Rectal smooth muscle tissue (tissue), 1 donor: ENCODE measurements at regions not wholly inside any gene's neighbourhood (a gene's known extent, or its start where the extent isn't known, plus 50 kb on each side); places are given as distances from the start of the nearest gene placed in this dataset.

Source experiments
- H3K27ac ChIP-seq: one replicate; pipeline ENCODE4 v1.7.0; 2013; ENCODE audit warnings: low read depth, low read length, inconsistent platforms
- H3K27me3 ChIP-seq: one replicate; pipeline ENCODE4 v1.7.0; 2013; ENCODE audit warnings: low read length; ENCODE audit not compliant: control insufficient read depth, insufficient read depth
- H3K36me3 ChIP-seq: one replicate; pipeline ENCODE4 v1.7.0; 2013; ENCODE audit warnings: low read length; ENCODE audit not compliant: control insufficient read depth, insufficient read depth
- H3K4me1 ChIP-seq: one replicate; pipeline ENCODE4 v1.7.0; 2013; ENCODE audit warnings: low read length; ENCODE audit not compliant: control insufficient read depth, insufficient read depth
- H3K4me3 ChIP-seq: one replicate; pipeline ENCODE4 v1.7.0; 2013; ENCODE audit warnings: low read length
- H3K9ac ChIP-seq: one replicate; pipeline ENCODE4 v1.7.0; 2013; ENCODE audit warnings: low read length

- no peaks in the 10 kb centered on the region for H3K4me1 ChIP-seq
- no peak overlapping the region for H3K9ac ChIP-seq
- no peak overlapping the region for H3K27ac ChIP-seq
- no peak overlapping the region for H3K4me3 ChIP-seq
- H3K36me3 ChIP-seq = no peaks in the 10 kb centered on the region
- no peaks in the 10 kb centered on the region for H3K27me3 ChIP-seq
Observed at GRCh38 chr2:83068714-83069113, 1390.4 kb downstream of the SUCLG1 start.

- Histone ChIP-seq H3K4me1 (no peaks in the 10 kb centered on the region), H3K9ac (no peak overlapping the region), H3K36me3 (no peaks in the 10 kb centered on the region), H3K27ac (no peak overlapping the region), H3K27me3 (no peaks in the 10 kb centered on the region), H3K4me3 (no peak overlapping the region)
Observed at GRCh38 chr2:83067947-83068346, 1391.1 kb downstream of the SUCLG1 start.

- Histone ChIP-seq H3K27me3 (no peaks in the 10 kb centered on the region), H3K4me3 (no peak overlapping the region), H3K27ac (no peak overlapping the region), H3K9ac (no peak overlapping the region), H3K36me3 (no peaks in the 10 kb centered on the region), H3K4me1 (no peaks in the 10 kb centered on the region)
Observed at GRCh38 chr2:83063933-83064332, 1395.1 kb downstream of the SUCLG1 start.

DNA sequence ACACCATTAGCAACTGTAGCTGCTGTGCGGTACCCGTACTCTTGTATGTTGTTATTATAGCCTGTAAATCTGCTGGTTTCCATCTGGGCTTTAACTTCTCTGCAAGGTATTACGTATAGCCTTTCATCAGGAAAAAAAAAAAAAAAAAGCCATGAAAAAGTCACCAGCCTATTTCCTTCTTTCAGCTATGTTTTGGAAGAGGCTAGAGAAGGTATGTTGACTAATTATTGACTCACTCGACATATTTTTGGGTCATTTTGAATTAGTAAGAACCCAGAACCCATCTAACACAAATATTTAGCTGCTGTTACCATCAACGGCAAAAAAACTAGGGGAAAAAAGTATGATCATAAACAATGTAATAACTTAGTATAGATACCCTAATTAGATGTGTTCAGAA lies 1395.6 kb downstream of the SUCLG1 start:
- no peak overlapping the region for H3K27ac ChIP-seq
- no peaks in the 10 kb centered on the region for H3K4me1 ChIP-seq
- H3K9ac ChIP-seq = no peak overlapping the region
- H3K36me3 ChIP-seq = no peaks in the 10 kb centered on the region
- no peak overlapping the region for H3K4me3 ChIP-seq
- H3K27me3 ChIP-seq = no peaks in the 10 kb centered on the region

GRCh38 chr2:83058683-83059082 lies 1400.4 kb downstream of the SUCLG1 start:
- Histone ChIP-seq H3K27me3 (no peaks in the 10 kb centered on the region), H3K36me3 (no peaks in the 10 kb centered on the region), H3K4me3 (no peak overlapping the region), H3K9ac (no peak overlapping the region), H3K4me1 (no peaks in the 10 kb centered on the region), H3K27ac (no peak overlapping the region)

GRCh38 chr2:83055376-83056010 lies 1403.6 kb downstream of the SUCLG1 start:
- no peaks in the 10 kb centered on the region for H3K27me3 ChIP-seq
- no peak overlapping the region for H3K4me3 ChIP-seq
- no peaks in the 10 kb centered on the region for H3K36me3 ChIP-seq
- no peak overlapping the region for H3K9ac ChIP-seq
- no peaks in the 10 kb centered on the region for H3K4me1 ChIP-seq
- no peak overlapping the region for H3K27ac ChIP-seq

- Histone ChIP-seq H3K4me1 (no peaks in the 10 kb centered on the region), H3K27ac (no peak overlapping the region), H3K9ac (no peak overlapping the region), H3K36me3 (no peaks in the 10 kb centered on the region), H3K4me3 (no peak overlapping the region), H3K27me3 (no peaks in the 10 kb centered on the region)
Observed at GRCh38 chr2:83054751-83055150, 1404.3 kb downstream of the SUCLG1 start.

GRCh38 chr2:83051538-83052170 lies 1407.4 kb downstream of the SUCLG1 start:
- no peak overlapping the region for H3K9ac ChIP-seq
- no peak overlapping the region for H3K4me3 ChIP-seq
- no peak overlapping the region for H3K27ac ChIP-seq
- H3K27me3 ChIP-seq = no peaks in the 10 kb centered on the region
- H3K4me1 ChIP-seq = no peaks in the 10 kb centered on the region
- no peaks in the 10 kb centered on the region for H3K36me3 ChIP-seq

- H3K9ac ChIP-seq = no peak overlapping the region
- no peaks in the 10 kb centered on the region for H3K4me1 ChIP-seq
- H3K27ac ChIP-seq = no peak overlapping the region
- H3K36me3 ChIP-seq = no peaks in the 10 kb centered on the region
- H3K4me3 ChIP-seq = no peak overlapping the region
- H3K27me3 ChIP-seq = no peaks in the 10 kb centered on the region
Observed at GRCh38 chr2:83042053-83042452, 1417.0 kb downstream of the SUCLG1 start.

GRCh38 chr2:83022631-83023210 lies 1436.4 kb downstream of the SUCLG1 start:
- Histone ChIP-seq H3K27me3 (no peaks in the 10 kb centered on the region), H3K36me3 (no peaks in the 10 kb centered on the region), H3K4me1 (no peaks in the 10 kb centered on the region), H3K4me3 (no peak overlapping the region), H3K9ac (no peak overlapping the region), H3K27ac (no peak overlapping the region)

GRCh38 chr2:83017366-83018090 lies 1441.6 kb downstream of the SUCLG1 start:
- Histone ChIP-seq H3K27ac (no peak overlapping the region), H3K4me3 (no peak overlapping the region), H3K27me3 (no peaks in the 10 kb centered on the region), H3K9ac (no peak overlapping the region), H3K36me3 (no peaks in the 10 kb centered on the region), H3K4me1 (no peaks in the 10 kb centered on the region)

DNA sequence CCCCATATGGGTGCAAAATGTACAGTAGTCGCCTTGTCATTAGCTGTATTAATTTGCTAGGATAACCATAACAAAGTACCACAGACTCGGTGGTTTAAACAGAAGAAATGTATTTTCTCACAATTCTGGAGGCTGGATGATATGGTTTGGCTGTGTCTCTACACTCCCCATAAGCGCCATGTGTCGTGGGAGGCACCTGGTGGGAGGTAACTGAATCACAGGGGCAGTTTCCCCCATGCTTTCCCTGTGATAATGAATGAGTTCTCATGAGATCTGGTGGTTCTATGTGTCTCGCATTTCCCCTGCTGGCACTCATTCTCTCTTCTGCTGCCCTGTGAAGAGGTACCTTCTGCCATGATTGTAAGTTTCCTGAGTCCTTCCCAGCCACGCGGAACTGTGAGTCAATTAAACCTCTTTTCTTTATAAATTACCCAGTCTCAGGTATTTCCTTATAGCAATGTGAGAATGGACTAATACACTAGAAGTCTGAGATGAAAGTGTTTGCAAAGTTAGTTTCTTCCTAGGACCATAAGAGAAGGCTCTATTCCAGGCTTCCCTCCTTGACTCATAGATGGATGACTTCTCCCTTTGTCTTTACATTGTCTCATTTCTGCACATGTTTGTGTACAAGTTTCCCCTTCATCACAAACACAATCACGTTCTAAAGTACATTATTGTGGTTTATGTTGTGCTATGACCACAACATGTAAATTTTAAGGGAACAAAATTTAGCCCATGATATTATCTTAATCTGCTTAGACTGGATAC lies 1442.6 kb downstream of the SUCLG1 start:
- no peak overlapping the region for H3K4me3 ChIP-seq

More for the DNA sequence above, 1442.6 kb downstream of the SUCLG1 start:
- no peak overlapping the region for H3K9ac ChIP-seq
- H3K4me1 ChIP-seq = no peaks in the 10 kb centered on the region
- no peaks in the 10 kb centered on the region for H3K36me3 ChIP-seq
- H3K27me3 ChIP-seq = no peaks in the 10 kb centered on the region
- no peak overlapping the region for H3K27ac ChIP-seq
